ENCODE measurements at regions not wholly inside any gene's neighbourhood (a gene's known extent, or its start where the extent isn't known, plus 50 kb on each side); places are given as distances from the start of the nearest gene placed in this dataset.

- CTCF ChIA-PET = no interaction called here
- WGBS (ENCODE audit: missing lambda C conversion rate) = 81% methylated on average over 5 of the region's 6 CpGs
- TF ChIP-seq E2F6 (IDR thresholded peaks at IDR 0.05; ENCODE audit: borderline replicate concordance, low read depth) (no peak), MAFK (IDR thresholded peaks at IDR 0.05; ENCODE audit: partially characterized antibody) (no peak)
- ATAC-seq (no peak), DNase-seq (ENCODE audit: low read depth in 1 of 2, low spot score in 1 of 2) (no peak), FAIRE-seq (no peak)
- peaks cover 11% of the 10 kb centered on the region for H3K4me1 ChIP-seq
- H3K9me3 ChIP-seq = no peaks in the 10 kb centered on the region
- no peak overlapping the region for H3K27ac ChIP-seq
- POLR2A ChIA-PET = no interaction called here
- H3K4me3 ChIP-seq = no peak overlapping the region
- H3K4me2 ChIP-seq = no peak overlapping the region
Measured at GRCh38 chr3:127033171-127033570, 50.3 kb downstream of the PLXNA1 start.

- H3K4me1 ChIP-seq = peaks cover 11% of the 10 kb centered on the region
- no peak for TF ChIP-seq RCOR1 (IDR thresholded peaks at IDR 0.05; ENCODE audit: low read depth, low read length)
- no peak for TF ChIP-seq ZC3H11A (IDR thresholded peaks at IDR 0.05)
- TF ChIP-seq KDM5A (IDR thresholded peaks at IDR 0.05) = no peak
- no peak for TF ChIP-seq RARB (CRISPR knock-in tag; IDR thresholded peaks at IDR 0.05)
- TF ChIP-seq FOSB (CRISPR knock-in tag; IDR thresholded peaks at IDR 0.05) = no peak
- no peak for TF ChIP-seq JUNB (IDR thresholded peaks at IDR 0.05)
- no peak for TF ChIP-seq RFX5 (IDR thresholded peaks at IDR 0.05)
- no peak for TF ChIP-seq E2F6 (IDR thresholded peaks at IDR 0.05; ENCODE audit: borderline replicate concordance, low read depth)
- no peak for TF ChIP-seq KDM1A (IDR thresholded peaks at IDR 0.05; ENCODE audit: low read depth)
- TF ChIP-seq MAX (IDR thresholded peaks at IDR 0.05) = no peak
- TF ChIP-seq CHD4 (IDR thresholded peaks at IDR 0.05; ENCODE audit: borderline replicate concordance) = no peak
- TF ChIP-seq CTCF (IDR thresholded peaks at IDR 0.05) = no peak
- no peak for TF ChIP-seq HDAC2 (IDR thresholded peaks at IDR 0.05)
- no peak for TF ChIP-seq ZFP36 (IDR thresholded peaks at IDR 0.05; ENCODE audit: borderline replicate concordance, partially characterized antibody)
- H3K4me2 ChIP-seq = no peak overlapping the region
- FAIRE-seq (no peak), DNase-seq (ENCODE audit: low read depth in 1 of 2, low spot score in 1 of 2) (no peak), ATAC-seq (no peak)
- no peak overlapping the region for H3K4me3 ChIP-seq
- ChIA-PET CTCF (no interaction called here), POLR2A (no interaction called here)
- H3K27ac ChIP-seq = no peak overlapping the region
- H3K9me3 ChIP-seq = no peaks in the 10 kb centered on the region
- 100% methylated on average over 7 of the region's 20 CpGs for WGBS (ENCODE audit: missing lambda C conversion rate)
Measured at GRCh38 chr3:127033786-127034185, 50.9 kb downstream of the PLXNA1 start.

- FAIRE-seq = no peak
- ChIA-PET CTCF (no interaction called here), POLR2A (no interaction called here)
- H3K4me3 ChIP-seq = no peak overlapping the region
- no peak overlapping the region for H3K27ac ChIP-seq
- no peak for ATAC-seq
- H3K4me1 ChIP-seq = peaks cover 11% of the 10 kb centered on the region
- DNase-seq (ENCODE audit: low read depth in 1 of 2, low spot score in 1 of 2) = no peak
- WGBS (ENCODE audit: missing lambda C conversion rate) = 98% methylated on average over 11 of the region's 30 CpGs
- H3K4me2 ChIP-seq = no peak overlapping the region
- H3K9me3 ChIP-seq = no peaks in the 10 kb centered on the region
- TF ChIP-seq HOXA7 (CRISPR knock-in tag; IDR thresholded peaks at IDR 0.05) (no peak), EHMT2 (IDR thresholded peaks at IDR 0.05; ENCODE audit: low read depth) (no peak), TP53 (CRISPR knock-in tag; IDR thresholded peaks at IDR 0.05) (no peak), EP300 (IDR thresholded peaks at IDR 0.05) (no peak), HOXB13 (CRISPR knock-in tag; IDR thresholded peaks at IDR 0.05; ENCODE audit: low read depth) (no peak), POLR2A (IDR thresholded peaks at IDR 0.05; ENCODE audit: low read length) (no peak), BCL3 (IDR thresholded peaks at IDR 0.05) (no peak), ZC3H11A (IDR thresholded peaks at IDR 0.05) (no peak), ZNF302 (CRISPR knock-in tag; IDR thresholded peaks at IDR 0.05) (no peak), BHLHE40 (IDR thresholded peaks at IDR 0.05; ENCODE audit: low read depth, low read length) (no peak), ZSCAN20 (CRISPR knock-in tag; IDR thresholded peaks at IDR 0.05) (no peak), HEYL (CRISPR knock-in tag; IDR thresholded peaks at IDR 0.05) (no peak)
Measured at GRCh38 chr3:127034195-127034989, 51.5 kb downstream of the PLXNA1 start.

All from A549 (cell line).